ENCODE measurements at regions not wholly inside any gene's neighbourhood (a gene's known extent, or its start where the extent isn't known, plus 50 kb on each side); places are given as distances from the start of the nearest gene placed in this dataset.

- TF ChIP-seq CEBPB (IDR thresholded peaks at IDR 0.05; ENCODE audit: low read depth, low read length) (no peak), CTCF (conservative IDR thresholded peaks at IDR 0.05; ENCODE audit: low read depth, low read length) (no peak)
Observed at GRCh38 chr1:87225171-87225570, 103.5 kb upstream of the LMO4 start.

All from IMR-90 (cell line).